ENCODE measurements at regions not wholly inside any gene's neighbourhood (a gene's known extent, or its start where the extent isn't known, plus 50 kb on each side); places are given as distances from the start of the nearest gene placed in this dataset.

- no peaks in the 10 kb centered on the region for H3K4me1 ChIP-seq (ENCODE audit: low read depth)
- no peak for DNase-seq (ENCODE audit: low read depth in 1 of 2, low spot score in 1 of 2)
- H3K27ac ChIP-seq, result no peak overlapping the region
- H3K27me3 ChIP-seq, result no peaks in the 10 kb centered on the region
- H3K36me3 ChIP-seq, result no peaks in the 10 kb centered on the region
- no peak for TF ChIP-seq CTCF (IDR thresholded peaks at IDR 0.05; ENCODE audit: low read depth, low read length)
- H3K9me3 ChIP-seq (ENCODE audit: low read depth), result no peaks in the 10 kb centered on the region
- no peak overlapping the region for H3K4me3 ChIP-seq
These were observed 275.5 kb downstream of the CDH19 start for GRCh38 chr18:66328296-66328878.

- Histone ChIP-seq H3K27me3 (no peaks in the 10 kb centered on the region), H3K4me3 (no peak overlapping the region), H3K36me3 (no peaks in the 10 kb centered on the region), H3K9me3 (ENCODE audit: low read depth) (no peaks in the 10 kb centered on the region), H3K4me1 (ENCODE audit: low read depth) (no peaks in the 10 kb centered on the region), H3K27ac (no peak overlapping the region)
- no peak for DNase-seq (ENCODE audit: low read depth in 1 of 2, low spot score in 1 of 2)
- TF ChIP-seq CTCF (IDR thresholded peaks at IDR 0.05; ENCODE audit: low read depth, low read length), result no peak
These were observed 278.6 kb downstream of the CDH19 start for GRCh38 chr18:66325251-66325650.

DNA sequence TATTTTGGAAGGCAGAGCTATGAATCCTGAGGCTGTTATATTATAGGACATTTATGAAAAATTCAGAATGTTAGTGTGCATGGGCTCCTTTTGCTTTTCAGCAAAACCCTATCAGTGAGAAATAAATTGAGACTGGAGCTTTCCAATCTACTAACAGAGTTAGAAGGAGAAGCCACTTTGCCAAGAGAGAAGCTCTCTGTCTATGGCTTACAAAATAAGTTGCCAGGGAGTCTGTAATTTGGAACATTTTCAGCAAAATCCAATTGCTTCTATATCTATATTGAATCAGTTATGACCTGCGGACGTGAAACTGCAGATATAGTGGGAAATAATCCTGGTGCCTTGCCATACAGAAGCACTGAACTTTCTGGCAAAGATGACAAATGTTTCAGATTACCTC, 279.3 kb downstream of the CDH19 start:
- Histone ChIP-seq H3K27me3 (no peaks in the 10 kb centered on the region), H3K27ac (no peak overlapping the region), H3K4me3 (no peak overlapping the region), H3K9me3 (ENCODE audit: low read depth) (no peaks in the 10 kb centered on the region), H3K4me1 (ENCODE audit: low read depth) (no peaks in the 10 kb centered on the region), H3K36me3 (no peaks in the 10 kb centered on the region)
- DNase-seq (ENCODE audit: low read depth in 1 of 2, low spot score in 1 of 2), result no peak
- no peak for TF ChIP-seq CTCF (IDR thresholded peaks at IDR 0.05; ENCODE audit: low read depth, low read length)

DNA sequence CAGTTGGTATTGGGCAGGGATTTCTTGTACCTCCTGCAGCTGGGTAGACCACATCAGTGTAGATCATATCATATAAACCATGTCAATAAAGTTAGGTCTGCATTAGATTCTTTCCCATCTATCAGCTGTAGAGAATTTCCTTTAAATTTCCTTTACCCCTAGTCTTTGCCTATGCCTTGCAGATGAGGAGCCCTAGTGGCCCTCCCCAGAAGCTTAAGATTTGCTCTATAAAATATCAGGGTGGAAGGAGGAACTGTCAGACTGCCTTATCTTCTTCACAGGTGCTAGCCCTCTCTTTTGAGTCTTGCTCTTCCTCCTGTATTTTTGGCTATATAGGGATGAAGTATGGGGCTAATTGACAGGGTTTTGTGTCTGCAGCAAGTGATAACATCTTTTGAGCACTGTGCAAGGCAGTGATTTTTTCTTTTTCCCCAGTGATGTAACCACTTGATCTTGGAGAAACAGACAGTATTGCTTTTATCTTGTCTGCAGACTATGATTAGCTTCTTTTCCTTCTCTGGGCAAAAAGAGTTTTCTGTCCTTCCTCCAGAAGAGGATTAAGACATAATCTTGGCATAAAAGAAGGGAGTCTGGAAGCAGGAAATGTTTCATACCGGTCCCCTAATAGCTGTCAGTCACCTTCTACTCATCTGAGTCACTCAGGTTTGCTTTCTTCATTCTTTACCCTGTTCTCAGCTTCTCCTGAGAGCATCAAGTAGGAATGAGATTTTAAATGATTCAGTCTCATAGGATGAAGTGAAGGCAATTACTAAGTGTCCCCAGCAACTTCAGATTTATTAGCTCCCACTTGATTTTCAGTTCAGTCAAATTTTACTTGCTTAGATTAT, 286.4 kb downstream of the CDH19 start:
- Histone ChIP-seq H3K4me3 (no peak overlapping the region), H3K27me3 (no peaks in the 10 kb centered on the region), H3K4me1 (ENCODE audit: low read depth) (no peaks in the 10 kb centered on the region), H3K9me3 (ENCODE audit: low read depth) (no peaks in the 10 kb centered on the region), H3K36me3 (no peaks in the 10 kb centered on the region), H3K27ac (no peak overlapping the region)
- TF ChIP-seq CTCF (IDR thresholded peaks at IDR 0.05; ENCODE audit: low read depth, low read length), result no peak
- no peak for DNase-seq (ENCODE audit: low read depth in 1 of 2, low spot score in 1 of 2)

DNA sequence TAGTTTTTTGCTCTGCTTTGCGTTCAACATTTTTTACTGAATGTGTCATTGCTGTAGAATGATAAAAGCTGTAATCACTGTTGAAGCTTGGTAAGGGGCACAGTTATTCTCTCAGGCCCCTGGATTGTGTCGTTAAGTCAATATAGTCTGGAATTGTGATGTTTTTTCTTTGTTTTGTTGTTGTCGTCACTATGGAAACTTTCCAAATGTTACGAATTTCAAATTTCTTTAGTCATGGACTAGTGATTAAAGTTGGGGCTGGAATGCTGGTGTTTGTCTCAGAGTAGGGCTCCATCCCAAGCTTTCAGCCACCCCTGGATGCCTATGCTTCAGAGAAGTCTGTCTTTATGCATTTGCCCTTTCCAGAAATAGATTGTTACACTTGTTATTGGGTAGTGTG, 287.2 kb downstream of the CDH19 start:
- no peaks in the 10 kb centered on the region for H3K9me3 ChIP-seq (ENCODE audit: low read depth)
- no peak overlapping the region for H3K4me3 ChIP-seq
- no peaks in the 10 kb centered on the region for H3K4me1 ChIP-seq (ENCODE audit: low read depth)
- H3K27me3 ChIP-seq, result no peaks in the 10 kb centered on the region
- DNase-seq (ENCODE audit: low read depth in 1 of 2, low spot score in 1 of 2), result no peak
- TF ChIP-seq CTCF (IDR thresholded peaks at IDR 0.05; ENCODE audit: low read depth, low read length), result no peak
- H3K36me3 ChIP-seq, result no peaks in the 10 kb centered on the region
- no peak overlapping the region for H3K27ac ChIP-seq
